HCT116 (cell line): ENCODE measurements at regions not wholly inside any gene's neighbourhood (a gene's known extent, or its start where the extent isn't known, plus 50 kb on each side); places are given as distances from the start of the nearest gene placed in this dataset.
"Not testable (repeated sequence)": the region's sequence is repeated elsewhere in the genome, so short reads cannot be mapped to it uniquely, and the experiment has no call there.

Experiments
- ATAC-seq: fragments of 200-7000 bp; cut with Tn5 transposase; 2 replicates; pipeline ENCODE4 v1.9.1; 2020; ENCODE audit warnings: mild to moderate bottlenecking, moderate library complexity
- BruUV-seq: library from RNA; stranded (reverse); fragments of 400-500 nt; replicated peaks from 2 replicates; lab custom pipeline; 2021; lab: Mats Ljungman, UMichigan
- CTCF ChIA-PET: fragments of 300-600 bp; sonication (Branson Sonifier 250); formaldehyde crosslinking; loops from one replicate; lab custom pipeline; 2021; ENCODE audit warnings: antibody characterized with exemption; lab: Charles Lee
- POLR2A ChIA-PET: fragments of 300-600, 350-600 bp; sonication (Branson Sonifier 250); formaldehyde crosslinking; loops from one replicate; lab custom pipeline; 2021; ENCODE audit warnings: antibody characterized with exemption; lab: Charles Lee
- RAD21 ChIA-PET, 2 experiments: fragments of 300-600 bp; sonication (Branson Sonifier 250); formaldehyde crosslinking; loops; one replicate each; lab custom pipeline; 2023; ENCODE audit warnings: low total read pairs in 2 of 2; ENCODE audit not compliant: uncharacterized antibody in 2 of 2, unreplicated experiment in 2 of 2, low non-redundant PET in 1 of 2; lab: Charles Lee
- DNase-seq: peaks from one replicate; pipeline ENCODE4 v3.0.0-alpha.2; 2010; ENCODE audit warnings: low read depth, low spot score
- H2AFZ ChIP-seq: fragments of 200-600 bp; shearing (Covaris generic), sonication (generic); 2 replicates; pipeline ENCODE4 v1.6.1; 2017; ENCODE audit warnings: low read depth, mixed run types, mixed read lengths, antibody characterized with exemption, low read length; ENCODE audit not compliant: poor library complexity, severe bottlenecking
- H3K27ac ChIP-seq: 2 replicates; pipeline ENCODE4 v1.5.1; 2012; ENCODE audit warnings: low read depth, low read length
- H3K27me3 ChIP-seq: fragments of 200-600 bp; sonication (generic); 2 replicates; pipeline ENCODE4 v1.6.1; 2016; ENCODE audit warnings: mixed run types, low read length, mixed read lengths; ENCODE audit not compliant: insufficient read depth
- H3K36me3 ChIP-seq, 2 experiments: fragments of 200-500 bp in 1 of 2; fragments of 200-600 bp in 1 of 2; sonication (Bioruptor generic) in 1 of 2; sonication (generic) in 1 of 2; 2 replicates each; pipeline versions ENCODE4 v1.5.1 to v1.6.1; 2014 to 2016; ENCODE audit warnings: low read length in 2 of 2, inconsistent platforms in 1 of 2, mixed read lengths in 1 of 2, mixed run types in 1 of 2; ENCODE audit not compliant: insufficient read depth in 2 of 2, control insufficient read depth in 1 of 2
- H3K4me1 ChIP-seq, 2 experiments: fragments of 200-600 bp in 1 of 2; sonication (generic) in 1 of 2; 2 replicates each; pipeline versions ENCODE4 v1.5.1 to v1.6.1; 2012 to 2017; ENCODE audit warnings: low read length in 2 of 2, inconsistent platforms in 1 of 2, mild to moderate bottlenecking in 1 of 2, mixed read lengths in 1 of 2, mixed run types in 1 of 2, moderate library complexity in 1 of 2; ENCODE audit not compliant: insufficient read depth in 2 of 2, control insufficient read depth in 1 of 2
- H3K4me2 ChIP-seq: fragments of 200-600 bp; sonication (generic); 2 replicates; pipeline ENCODE4 v1.6.1; 2017; ENCODE audit warnings: mixed run types, low read length, mixed read lengths
- H3K4me3 ChIP-seq, 2 experiments: fragments of 200-600 bp in 1 of 2; sonication (generic) in 1 of 2; replicated peaks in 1 of 2; 2 replicates each; pipeline ENCODE4 v1.5.1; 2011 to 2016; ENCODE audit warnings: low read length in 2 of 2, control low read depth in 1 of 2, low read depth in 1 of 2, mild to moderate bottlenecking in 1 of 2, mixed read lengths in 1 of 2, mixed run types in 1 of 2
- H3K79me2 ChIP-seq: fragments of 200-600 bp; sonication (generic); 2 replicates; pipeline ENCODE4 v1.6.1; 2017; ENCODE audit warnings: mild to moderate bottlenecking, mixed run types, low read length, moderate library complexity, mixed read lengths; ENCODE audit not compliant: insufficient read depth
- H3K9ac ChIP-seq: fragments of 200-600 bp; sonication (generic); 2 replicates; pipeline ENCODE4 v1.6.1; 2016; ENCODE audit warnings: low read length, mixed read lengths
- H3K9me2 ChIP-seq: fragments of 200-600 bp; sonication (generic), shearing (Covaris generic); 2 replicates; pipeline ENCODE4 v1.6.1; 2017; ENCODE audit warnings: mixed run types, mild to moderate bottlenecking, moderate library complexity; ENCODE audit not compliant: insufficient read depth
- H3K9me3 ChIP-seq, 2 experiments: fragments of 200-500 bp in 1 of 2; fragments of 200-600 bp in 1 of 2; sonication (Bioruptor generic) in 1 of 2; sonication (generic) in 1 of 2; 2 replicates each; pipeline ENCODE4 v1.6.1; 2014 to 2017; ENCODE audit warnings: low read length in 2 of 2, mixed read lengths in 2 of 2, inconsistent platforms in 1 of 2, low read depth in 1 of 2, mild to moderate bottlenecking in 1 of 2, mixed run types in 1 of 2, moderate library complexity in 1 of 2; ENCODE audit not compliant: control insufficient read depth in 1 of 2, insufficient read depth in 1 of 2
- H4K20me1 ChIP-seq: fragments of 200-600 bp; sonication (generic), shearing (Covaris generic); 2 replicates; pipeline ENCODE4 v1.6.1; 2017; ENCODE audit warnings: mixed run types, mild to moderate bottlenecking, moderate library complexity; ENCODE audit not compliant: insufficient read depth
- CEBPB ChIP-seq: IDR thresholded peaks from 2 replicates; pipeline ENCODE4 v1.6.1; 2012; ENCODE audit warnings: low read depth
- ELF1 ChIP-seq: IDR thresholded peaks from 2 replicates; pipeline ENCODE4 v1.6.1; 2012; ENCODE audit warnings: low read depth, borderline replicate concordance
- EZH2 ChIP-seq: fragments of 200-600 bp; sonication (generic); IDR thresholded peaks from 2 replicates; pipeline ENCODE4 v1.6.1; 2017; ENCODE audit warnings: antibody characterized with exemption, mixed run types
- EZH2phosphoT487 ChIP-seq: fragments of 200-600 bp; IDR thresholded peaks from 2 replicates; pipeline ENCODE4 v1.6.1; 2018; ENCODE audit warnings: antibody characterized with exemption, borderline replicate concordance
- POLR2A ChIP-seq: IDR thresholded peaks from 2 replicates; pipeline ENCODE4 v1.7.0; 2011; ENCODE audit warnings: borderline replicate concordance; ENCODE audit not compliant: insufficient read depth, insufficient read length; ENCODE audit errors: extremely low read depth
- RAD21 ChIP-seq: IDR thresholded peaks from 2 replicates; pipeline ENCODE4 v1.6.1; 2012; ENCODE audit warnings: low read depth, mild to moderate bottlenecking
- SIN3A ChIP-seq: IDR thresholded peaks from 2 replicates; pipeline ENCODE4 v1.6.1; 2012; ENCODE audit warnings: low read depth
- SP1 ChIP-seq: IDR thresholded peaks from 2 replicates; pipeline ENCODE4 v1.6.1; 2012; ENCODE audit warnings: low read depth
- SRF ChIP-seq: IDR thresholded peaks from 2 replicates; pipeline ENCODE4 v1.6.1; 2012; ENCODE audit warnings: low read depth
- TCF7L2 ChIP-seq: IDR thresholded peaks from 2 replicates; pipeline ENCODE4 v1.7.0; 2011; ENCODE audit warnings: borderline replicate concordance, inconsistent platforms; ENCODE audit not compliant: insufficient read depth, insufficient read length; ENCODE audit errors: extremely low read depth
- YY1 ChIP-seq: IDR thresholded peaks from 2 replicates; pipeline ENCODE4 v1.6.1; 2011; ENCODE audit warnings: low read length, low read depth, moderate library complexity, mild to moderate bottlenecking; ENCODE audit not compliant: insufficient replicate concordance; ENCODE audit errors: extremely low read depth
- intact Hi-C: fragments of 100-400 bp; cut with micrococcal nuclease; formaldehyde crosslinking; loops from 2 replicates; pipeline ENCODE4 v1.10.0; 2022
- TF ChIP-seq, protein P1 (sequence below): IDR thresholded peaks from 2 replicates; pipeline ENCODE4 v1.6.1; 2012

DNA sequence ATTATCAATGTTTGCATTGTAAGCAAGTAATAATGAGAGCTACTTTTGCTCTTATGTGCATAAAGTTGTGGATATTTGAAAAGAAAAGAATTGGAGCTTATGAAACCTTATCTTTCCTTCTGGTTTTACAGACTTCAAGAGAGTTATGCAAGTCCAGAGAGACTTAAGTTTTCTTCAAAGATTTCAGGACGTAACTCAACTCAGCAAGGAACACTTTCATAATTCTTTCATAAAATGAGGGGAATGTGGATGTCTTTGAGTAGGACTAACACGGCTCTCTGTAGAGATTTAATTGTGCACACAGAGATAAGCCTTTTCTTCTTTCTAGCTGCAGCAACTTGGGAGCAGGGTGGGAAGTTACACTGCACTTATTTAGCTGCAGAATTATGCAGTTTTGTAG, 97.5 kb downstream of the DNAJB9 start:
- no peak overlapping the region for H3K27ac ChIP-seq
- BruUV-seq: no TSS peak
- H3K9ac ChIP-seq: no peak overlapping the region
- no peak for ATAC-seq
- POLR2A ChIA-PET: no interaction called here
- RAD21 ChIA-PET: no interaction called here
- intact Hi-C loops: no loop called here
- DNase-seq: no peak
- no peak overlapping the region for H2AFZ ChIP-seq
- no peaks in the 10 kb centered on the region for H3K4me1 ChIP-seq
- TF ChIP-seq CEBPB (no peak), ELF1 (no peak), RAD21 (no peak), EZH2 (no peak), POLR2A (no peak), SP1 (no peak)
- TF ChIP-seq, protein P1, sequence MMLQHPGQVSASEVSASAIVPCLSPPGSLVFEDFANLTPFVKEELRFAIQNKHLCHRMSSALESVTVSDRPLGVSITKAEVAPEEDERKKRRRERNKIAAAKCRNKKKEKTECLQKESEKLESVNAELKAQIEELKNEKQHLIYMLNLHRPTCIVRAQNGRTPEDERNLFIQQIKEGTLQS: no peak
- CTCF ChIA-PET: no interaction called here
- H3K4me3 ChIP-seq: no peak overlapping the region
- no peaks in the 10 kb centered on the region for H3K9me3 ChIP-seq
- H4K20me1 ChIP-seq: no peaks in the 10 kb centered on the region
- H3K79me2 ChIP-seq: no peaks in the 10 kb centered on the region
- no peaks in the 10 kb centered on the region for H3K27me3 ChIP-seq
- no peaks in the 10 kb centered on the region for H3K9me2 ChIP-seq
- no peak overlapping the region for H3K4me2 ChIP-seq
- no peaks in the 10 kb centered on the region for H3K36me3 ChIP-seq

- ChIA-PET RAD21 (no interaction called here), CTCF (no interaction called here), POLR2A (no interaction called here)
- ATAC-seq: no peak
- no peak overlapping the region for H3K4me3 ChIP-seq
- no peak overlapping the region for H3K27ac ChIP-seq
- BruUV-seq: no TSS peak
- H3K4me2 ChIP-seq: no peak overlapping the region
- H3K9me3 ChIP-seq: no peaks in the 10 kb centered on the region
- no peak overlapping the region for H3K9ac ChIP-seq
- no peak for TF ChIP-seq SRF
- no peak for TF ChIP-seq EZH2phosphoT487
- no peak for TF ChIP-seq SIN3A
- no peak for TF ChIP-seq YY1
- no peak for TF ChIP-seq TCF7L2
- H3K79me2 ChIP-seq: no peaks in the 10 kb centered on the region
- no peak overlapping the region for H2AFZ ChIP-seq
- no peak for DNase-seq
- intact Hi-C loops: no loop called here
- no peaks in the 10 kb centered on the region for H4K20me1 ChIP-seq
- no peaks in the 10 kb centered on the region for H3K27me3 ChIP-seq
- H3K36me3 ChIP-seq: no peaks in the 10 kb centered on the region
- H3K9me2 ChIP-seq: no peaks in the 10 kb centered on the region
- H3K4me1 ChIP-seq: no peaks in the 10 kb centered on the region
Measured at GRCh38 chr7:108669958-108670357, 100.3 kb downstream of the DNAJB9 start.

- H3K79me2 ChIP-seq, POLR2A ChIA-PET, H3K36me3 ChIP-seq, H3K4me3 ChIP-seq, intact Hi-C loops, H3K27me3 ChIP-seq, H3K4me1 ChIP-seq, H3K9ac ChIP-seq, RAD21 ChIA-PET, H3K9me2 ChIP-seq, ATAC-seq, H2AFZ ChIP-seq, DNase-seq, H3K9me3 ChIP-seq, H3K4me2 ChIP-seq, BruUV-seq, CTCF ChIA-PET, H3K27ac ChIP-seq, H4K20me1 ChIP-seq: not testable (repeated sequence)
Measured at GRCh38 chr7:108673699-108674098, 104.0 kb downstream of the DNAJB9 start.
